NAMALWA (cell line): ENCODE measurements at regions not wholly inside any gene's neighbourhood (a gene's known extent, or its start where the extent isn't known, plus 50 kb on each side); places are given as distances from the start of the nearest gene placed in this dataset.

ENCODE experiments used
- DNase-seq: peaks from one replicate; pipeline ENCODE4 v3.0.0-alpha.2; 2015; ENCODE audit warnings: low spot score

DNA sequence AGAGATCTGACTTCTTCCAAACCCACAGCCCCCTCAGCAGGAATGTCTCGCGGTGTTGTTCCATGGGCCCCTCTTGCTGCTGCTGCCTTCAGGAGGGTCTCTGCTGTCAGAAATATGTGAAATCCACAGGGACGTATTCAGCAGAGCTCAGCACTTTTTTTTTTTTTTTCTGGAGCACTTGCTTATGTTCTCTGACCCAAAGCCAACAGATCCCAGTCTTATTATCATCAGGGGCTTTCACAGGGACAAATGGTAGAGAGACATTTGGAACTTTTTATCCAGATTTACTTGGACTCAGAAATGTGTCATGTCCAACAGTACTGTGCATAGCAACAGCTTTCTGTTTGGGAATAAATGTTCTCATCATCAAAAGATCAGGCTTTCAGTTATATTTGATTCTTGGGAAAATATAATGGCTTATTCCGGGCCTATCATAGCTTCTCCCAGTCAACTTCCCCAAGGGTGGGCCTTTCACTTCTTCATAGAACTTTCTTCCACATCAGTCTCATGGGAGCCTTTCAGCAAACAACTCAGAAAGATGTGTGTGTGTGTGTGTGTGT is 332.7 kb downstream of the ZNF536 start:
- no peak for DNase-seq

- DNase-seq, result no peak
These were observed 331.5 kb downstream of the ZNF536 start for GRCh38 chr19:30703645-30704044.

DNA sequence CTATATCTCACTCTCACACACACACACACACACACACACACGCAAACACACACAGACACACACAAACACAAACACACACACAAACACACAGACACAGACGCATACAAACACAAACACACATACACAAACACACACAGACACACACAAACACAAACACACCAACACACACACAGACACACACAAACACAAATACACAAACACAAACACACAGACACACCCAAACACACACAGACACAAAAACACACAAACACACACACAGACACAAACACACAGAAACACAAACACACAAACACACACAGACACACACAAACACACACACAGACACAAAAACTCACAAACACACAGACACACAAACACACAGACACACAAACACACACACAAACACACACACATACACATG is 329.0 kb downstream of the ZNF536 start:
- DNase-seq, result no peak

DNA sequence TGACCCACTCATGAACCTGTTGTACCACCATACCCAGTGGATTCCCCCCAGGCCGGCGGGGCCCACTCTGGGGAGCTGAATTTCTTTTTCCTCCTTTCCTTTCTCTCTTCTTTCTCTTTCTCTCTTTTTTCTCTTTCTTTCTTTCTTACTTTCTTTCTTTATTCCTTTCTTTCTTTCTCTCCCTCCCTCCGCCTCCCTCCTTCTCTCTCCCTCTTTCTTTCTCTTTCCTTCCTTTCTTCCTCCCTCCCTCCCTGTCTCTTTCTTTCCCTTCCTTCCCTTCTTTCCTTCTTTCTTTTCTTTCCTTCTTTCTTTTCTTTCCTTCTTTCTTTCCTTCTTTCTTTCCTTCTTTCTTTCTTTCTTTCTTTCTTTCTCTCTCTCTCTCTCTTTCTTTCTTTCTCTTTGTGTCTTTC is 327.7 kb downstream of the ZNF536 start:
- no peak for DNase-seq

DNA sequence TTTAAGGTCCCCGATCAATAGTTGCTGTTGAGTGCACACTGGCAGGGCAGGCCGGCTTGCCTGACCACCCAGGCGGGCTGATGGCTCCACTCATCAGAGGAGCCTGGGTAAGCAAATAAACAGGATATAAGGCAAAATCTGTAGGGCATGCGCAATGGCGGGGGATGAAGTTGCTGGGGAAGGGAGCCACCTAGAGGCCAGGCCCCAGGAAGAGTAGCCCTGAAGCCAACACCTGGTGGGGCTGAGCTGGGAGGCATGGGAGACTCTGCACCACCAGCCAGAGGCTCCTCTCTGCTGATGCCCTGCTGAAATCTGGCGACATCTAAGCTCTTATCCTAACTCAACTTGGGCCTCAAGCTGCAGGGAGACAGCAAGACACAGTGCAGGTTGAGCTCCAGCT is 324.3 kb downstream of the ZNF536 start:
- DNase-seq, result peak; percentile 20

DNA sequence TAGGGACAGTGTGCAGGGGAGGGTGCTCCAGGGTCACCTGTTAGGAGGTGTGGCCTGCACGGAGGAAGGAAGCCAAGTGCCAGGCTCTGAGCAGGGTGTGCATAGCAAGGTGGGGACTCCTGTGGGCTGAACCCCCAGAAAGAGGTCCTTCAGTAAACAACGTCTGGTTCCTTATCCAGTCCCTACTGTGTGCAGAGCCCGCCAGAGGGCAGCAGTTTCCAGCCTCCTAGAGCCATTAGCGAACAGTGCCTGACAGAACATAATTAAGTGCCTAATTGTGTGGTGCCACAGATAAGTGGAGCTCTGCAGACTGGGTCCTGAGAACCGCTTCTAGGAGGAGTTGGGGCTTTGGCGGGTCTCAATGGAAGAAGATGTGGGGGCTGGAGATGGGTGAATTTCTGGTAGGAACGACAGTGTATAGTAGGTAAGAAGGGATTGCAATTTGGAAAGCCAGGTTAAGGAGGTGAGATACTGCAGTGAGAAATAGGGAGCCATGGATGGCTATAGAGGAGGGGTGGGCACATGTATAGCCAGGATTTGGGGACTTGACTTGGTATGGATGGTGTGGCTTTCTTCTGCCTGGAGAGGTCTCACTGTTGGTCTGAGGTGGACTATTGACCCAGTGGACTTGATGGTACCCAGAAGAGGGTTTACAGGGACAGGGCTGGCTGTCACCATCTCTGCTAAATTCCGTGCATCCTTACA is 323.1 kb downstream of the ZNF536 start:
- DNase-seq, result peak; percentile 27

DNA sequence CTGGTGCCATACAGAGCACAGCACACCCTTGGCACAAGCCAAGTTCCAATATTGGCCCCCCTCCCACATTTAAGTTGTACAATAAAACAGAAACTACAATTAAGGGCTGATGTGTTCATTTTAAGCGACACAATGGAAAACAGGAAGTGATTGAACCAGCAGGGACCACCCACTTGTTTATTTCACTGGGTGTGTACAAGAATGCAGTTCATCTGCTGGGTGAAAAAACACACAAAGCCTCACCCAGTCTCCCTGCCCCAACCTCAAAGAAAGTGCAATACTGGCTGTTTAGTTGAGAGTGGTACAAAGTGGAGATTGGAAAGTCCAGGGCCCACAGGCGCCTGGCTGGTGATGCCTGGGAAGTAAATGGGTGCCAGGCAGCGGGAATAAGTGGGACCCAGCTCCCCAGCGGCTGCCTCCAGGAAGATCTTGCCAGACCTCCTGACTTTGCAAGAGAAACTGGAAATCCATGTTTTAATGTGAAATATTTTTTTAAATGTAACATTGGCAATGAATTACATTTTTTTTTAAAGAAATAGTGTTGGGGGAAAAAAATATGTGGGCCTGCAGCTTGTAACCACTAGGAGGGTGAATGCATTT is 322.1 kb downstream of the ZNF536 start:
- DNase-seq, result no peak

- no peak for DNase-seq
These were observed 320.8 kb downstream of the ZNF536 start for GRCh38 chr19:30692879-30693503.

DNA sequence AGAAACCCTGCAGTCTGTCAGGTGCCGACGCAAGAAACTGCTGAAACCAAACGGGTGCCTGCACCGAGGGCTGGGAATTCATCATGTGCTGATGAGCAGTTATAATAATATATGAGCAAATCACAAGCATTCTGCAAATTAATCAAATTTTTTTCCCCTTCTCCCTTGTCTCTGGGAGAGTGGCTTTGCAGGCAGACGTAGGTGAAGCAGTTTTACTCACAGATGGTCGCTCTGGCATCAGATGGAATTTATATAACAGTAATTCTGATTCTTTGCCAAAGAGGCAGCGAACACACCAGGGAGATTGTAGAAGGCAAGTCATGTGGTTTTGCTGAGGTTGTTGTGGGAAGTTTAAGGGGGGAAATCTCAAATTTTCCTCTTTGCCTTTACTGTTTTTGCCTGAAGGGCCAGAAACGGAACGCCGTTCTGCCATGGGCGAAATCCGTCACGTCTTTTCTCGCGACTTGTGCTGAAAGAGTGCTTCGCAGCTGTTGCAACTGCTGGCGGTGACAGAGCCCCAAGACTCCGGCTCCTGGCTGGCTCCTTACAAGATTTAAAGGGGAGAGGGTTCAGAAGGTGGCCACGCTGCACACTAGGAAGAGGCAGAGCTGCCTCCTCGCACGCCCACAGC is 320.1 kb downstream of the ZNF536 start:
- DNase-seq, result no peak

GRCh38 chr19:30691819-30692166 is 319.6 kb downstream of the ZNF536 start:
- no peak for DNase-seq

DNA sequence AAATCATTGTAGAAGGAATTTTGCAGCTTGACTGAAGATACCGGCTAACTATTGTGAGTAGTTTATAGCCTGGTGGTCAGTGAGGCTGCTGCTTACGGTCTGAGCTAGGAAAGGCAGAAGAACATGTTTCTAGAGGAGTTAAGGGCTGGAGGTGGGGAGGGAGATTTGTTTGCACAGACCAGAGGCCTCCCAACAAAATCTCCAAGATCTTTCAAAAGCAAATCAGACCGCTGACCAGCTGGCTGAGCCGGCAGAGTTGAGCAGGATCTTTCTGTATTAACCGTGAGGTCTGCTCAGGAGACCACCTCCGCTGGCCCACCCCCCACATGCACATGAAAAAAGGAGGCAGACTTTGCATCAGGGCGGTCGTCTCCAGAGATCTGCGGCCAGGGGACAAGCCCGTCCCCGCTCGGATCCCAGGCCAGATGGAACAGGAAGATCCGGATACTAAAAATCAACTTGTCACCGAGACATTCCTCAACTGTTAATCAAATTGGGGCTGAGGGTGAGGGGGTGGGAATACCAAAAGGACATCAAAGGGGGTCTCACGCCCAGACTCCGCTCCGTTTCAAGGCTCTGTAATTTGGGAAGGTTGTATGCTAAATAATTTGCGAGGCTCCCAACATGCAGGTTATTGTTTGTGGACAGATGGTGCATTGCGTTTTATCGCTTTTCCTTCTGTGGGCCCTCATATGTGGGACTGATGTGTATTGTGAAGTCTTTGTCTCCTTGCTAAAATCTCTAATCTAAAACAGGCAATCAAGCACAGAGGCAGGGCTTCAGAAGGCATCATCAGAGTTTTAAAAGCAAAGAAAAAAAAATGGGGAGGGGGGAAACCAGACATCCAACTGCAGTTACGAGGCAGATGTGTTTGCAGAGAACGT is 319.0 kb downstream of the ZNF536 start:
- DNase-seq, result no peak

GRCh38 chr19:30690525-30690924 is 318.3 kb downstream of the ZNF536 start:
- DNase-seq, result no peak

DNA sequence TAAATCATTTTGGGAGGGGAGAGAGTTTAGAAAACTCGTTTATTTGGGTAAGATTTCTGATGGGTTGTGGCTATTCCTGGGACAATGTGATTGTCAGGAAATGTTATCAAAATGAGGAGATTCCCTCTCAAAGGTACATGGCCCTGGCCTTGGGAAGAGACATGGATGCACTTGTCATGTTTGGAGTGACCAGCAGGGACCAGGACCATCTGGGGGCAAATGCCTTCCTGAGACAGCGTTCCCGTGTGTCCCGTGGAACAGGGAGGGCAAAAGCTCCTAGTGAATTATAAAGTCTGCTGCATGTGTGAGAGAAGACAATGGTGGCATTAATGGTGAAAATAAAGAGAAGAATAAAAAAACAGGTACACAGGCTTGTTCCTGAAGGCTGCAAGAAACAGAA is 317.3 kb downstream of the ZNF536 start:
- no peak for DNase-seq

GRCh38 chr19:30688696-30689095 is 316.5 kb downstream of the ZNF536 start:
- DNase-seq, result no peak

GRCh38 chr19:30686826-30687566 is 314.8 kb downstream of the ZNF536 start:
- no peak for DNase-seq

DNA sequence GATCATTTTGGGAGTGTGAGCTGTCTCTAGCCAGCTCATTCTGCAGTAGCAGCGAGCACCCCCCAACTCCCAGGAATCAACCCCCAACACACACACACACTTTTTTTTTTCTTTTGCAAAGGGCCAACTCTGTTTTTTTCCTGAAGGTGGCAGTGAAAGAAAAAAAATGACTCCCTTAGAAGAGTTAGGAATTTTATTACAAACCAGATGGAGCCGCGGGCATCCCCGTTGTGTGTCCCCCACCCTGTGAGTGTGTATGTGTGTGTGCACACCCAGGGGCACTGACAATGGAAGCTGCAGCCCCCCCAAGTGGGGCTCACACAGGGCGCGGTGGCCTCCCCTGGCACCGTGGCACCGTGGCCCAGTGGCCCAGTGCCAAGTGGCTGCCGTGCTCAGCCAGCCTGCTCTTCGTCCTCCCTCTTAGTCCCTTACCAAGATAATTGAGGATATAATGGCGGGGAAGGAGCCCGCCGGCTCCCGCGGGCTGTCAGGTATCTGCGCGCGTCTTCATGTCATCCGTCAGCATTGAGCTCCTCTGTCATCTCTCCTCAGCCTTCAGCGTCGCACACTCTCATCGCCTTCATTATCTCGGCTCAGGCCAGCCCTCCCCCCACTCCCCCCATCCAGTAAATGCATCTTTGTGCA is 314.1 kb downstream of the ZNF536 start:
- no peak for DNase-seq

- DNase-seq, result no peak
These were observed 313.3 kb downstream of the ZNF536 start for GRCh38 chr19:30685426-30686000.

GRCh38 chr19:30684613-30685012 is 312.4 kb downstream of the ZNF536 start:
- no peak for DNase-seq

DNA sequence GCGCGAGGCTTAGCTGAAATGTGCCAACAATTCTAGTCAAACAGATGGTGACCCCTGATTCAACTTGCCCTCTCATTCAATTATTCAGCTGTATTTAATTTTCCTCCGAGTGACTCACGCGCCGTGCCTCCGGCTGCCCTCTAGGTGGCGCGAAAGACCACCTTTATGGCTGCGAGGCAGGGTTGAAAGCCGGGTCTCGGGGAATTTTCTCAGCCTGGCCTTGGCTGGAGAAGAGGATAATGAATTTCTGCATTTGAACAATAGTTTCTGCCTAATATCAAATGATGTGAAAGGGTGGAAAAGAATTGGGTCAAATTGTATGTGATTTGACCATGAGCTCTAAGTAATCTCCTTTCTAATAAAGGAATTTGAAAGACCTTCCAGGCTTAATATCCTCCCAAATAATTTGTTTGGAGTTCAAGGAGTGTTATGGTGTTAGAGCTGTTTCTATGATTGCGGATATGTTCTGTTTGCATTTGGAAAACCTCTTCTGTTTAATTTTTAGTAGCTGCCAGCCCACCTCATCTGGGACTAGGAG is 310.9 kb downstream of the ZNF536 start:
- peak; percentile 67 for DNase-seq
